GM21367 (cell line): ENCODE measurements at regions not wholly inside any gene's neighbourhood (a gene's known extent, or its start where the extent isn't known, plus 50 kb on each side); places are given as distances from the start of the nearest gene placed in this dataset.
"Not testable (repeated sequence)": the region's sequence is repeated elsewhere in the genome, so short reads cannot be mapped to it uniquely, and the experiment has no call there.

Experiments
- ATAC-seq: cut with Tn5 transposase; IDR thresholded peaks from one replicate; pipeline ENCODE4 v1.9.1; 2021; ENCODE audit not compliant: unreplicated experiment

- ATAC-seq: no peak
Observed at GRCh38 chr1:172833954-172834353, 175.1 kb downstream of the FASLG start.

GRCh38 chr1:172834609-172835008 lies 175.7 kb downstream of the FASLG start:
- ATAC-seq: no peak

- ATAC-seq: no peak
Observed at GRCh38 chr1:172835834-172836233, 176.9 kb downstream of the FASLG start.

GRCh38 chr1:172837816-172838679 lies 179.1 kb downstream of the FASLG start:
- ATAC-seq: no peak

GRCh38 chr1:172838680-172839313 lies 179.9 kb downstream of the FASLG start:
- ATAC-seq: no peak

- not testable (repeated sequence) for ATAC-seq
Observed at GRCh38 chr1:172839639-172840038, 180.7 kb downstream of the FASLG start.

- no peak for ATAC-seq
Observed at GRCh38 chr1:172843444-172843843, 184.5 kb downstream of the FASLG start.

GRCh38 chr1:172845371-172845770 lies 186.5 kb downstream of the FASLG start:
- no peak for ATAC-seq

- no peak for ATAC-seq
Observed at GRCh38 chr1:172845865-172846264, 187.0 kb downstream of the FASLG start.

- not testable (repeated sequence) for ATAC-seq
Observed at GRCh38 chr1:172847814-172848213, 188.9 kb downstream of the FASLG start.

GRCh38 chr1:172849653-172850052 lies 190.8 kb downstream of the FASLG start:
- no peak for ATAC-seq

- no peak for ATAC-seq
Observed at GRCh38 chr1:172851077-172851476, 192.2 kb downstream of the FASLG start.

- no peak for ATAC-seq
Observed at GRCh38 chr1:172851856-172852255, 193.0 kb downstream of the FASLG start.

- ATAC-seq: not testable (repeated sequence)
Observed at GRCh38 chr1:172855983-172856382, 194.8 kb downstream of the TNFSF18 start.

GRCh38 chr1:172863031-172863430 lies 187.7 kb downstream of the TNFSF18 start:
- ATAC-seq: no peak

- ATAC-seq: no peak
Observed at GRCh38 chr1:172867216-172867818, 183.4 kb downstream of the TNFSF18 start.

- no peak for ATAC-seq
Observed at GRCh38 chr1:172870901-172871606, 179.7 kb downstream of the TNFSF18 start.

GRCh38 chr1:172874950-172875349 lies 175.8 kb downstream of the TNFSF18 start:
- no peak for ATAC-seq

- ATAC-seq: no peak
Observed at GRCh38 chr1:172875892-172876291, 174.8 kb downstream of the TNFSF18 start.

- ATAC-seq: no peak
Observed at GRCh38 chr1:172882385-172882784, 168.4 kb downstream of the TNFSF18 start.

- no peak for ATAC-seq
Observed at GRCh38 chr1:172882791-172883386, 167.9 kb downstream of the TNFSF18 start.
